Spleen (tissue), 7 donors: ENCODE measurements at regions not wholly inside any gene's neighbourhood (a gene's known extent, or its start where the extent isn't known, plus 50 kb on each side); places are given as distances from the start of the nearest gene placed in this dataset.

Source experiments
- POLR2A ChIP-seq, 3 donors: fragments of 450-650 bp; IDR thresholded peaks; one replicate each; pipeline ENCODE4 v1.5.1; 2017; ENCODE audit warnings: antibody characterized with exemption in 3 of 3, mild to moderate bottlenecking in 1 of 3
- TF ChIP-seq, protein P1 (sequence below), 11 experiments: fragments of 200-600 bp in 7 of 11; fragments of 450-650 bp in 4 of 11; sonication (generic) in 4 of 11; IDR thresholded peaks in 8 of 11; conservative IDR thresholded peaks in 3 of 11; 1 replicate in 7 of 11; 2 replicates in 4 of 11; pipeline versions ENCODE4 v1.4.0 to v1.8.0; 2016 to 2021; ENCODE audit warnings: antibody characterized with exemption in 11 of 11, inconsistent platforms in 4 of 11, mild to moderate bottlenecking in 1 of 11
- donor health status: DM: no; HTN: no; CAD: no; lungs with moderate emphysema.
- donor health status: DM: no; HTN: no; CAD: no.
- donor health status: DM: no; HTN: no; CAD: no.

DNA sequence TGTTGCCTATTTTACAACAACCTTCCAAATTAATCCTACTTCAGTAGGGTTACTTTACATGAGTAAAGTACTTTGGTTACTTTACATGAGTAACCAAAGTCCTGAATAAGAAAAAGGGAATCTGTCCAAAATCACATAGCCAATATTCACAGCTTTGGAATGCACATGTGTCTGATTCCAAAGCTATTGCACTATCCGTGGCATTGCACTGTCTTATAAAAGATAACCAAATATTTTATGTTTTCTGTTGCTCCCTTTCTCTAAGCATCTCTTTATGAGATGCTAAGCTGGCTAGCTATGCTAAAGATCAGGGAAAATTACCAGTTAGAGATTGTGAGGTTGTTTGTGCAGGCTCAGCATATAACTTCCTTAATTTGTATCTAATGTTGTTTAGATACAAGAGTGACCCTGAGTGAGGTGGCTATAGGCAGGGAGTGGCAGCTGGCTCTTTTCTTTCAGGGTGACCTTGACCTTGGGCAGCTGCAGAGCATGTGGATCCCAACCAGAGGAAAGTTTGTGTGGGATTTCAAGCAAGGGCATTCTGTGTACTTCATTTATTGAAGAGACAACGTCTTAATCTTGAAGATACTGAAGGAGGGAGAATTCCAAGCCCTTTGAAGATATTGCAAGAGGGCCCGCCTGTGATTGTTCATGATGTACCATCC is 366.1 kb upstream of the ANKRD30A start:
- TF ChIP-seq, protein P1, sequence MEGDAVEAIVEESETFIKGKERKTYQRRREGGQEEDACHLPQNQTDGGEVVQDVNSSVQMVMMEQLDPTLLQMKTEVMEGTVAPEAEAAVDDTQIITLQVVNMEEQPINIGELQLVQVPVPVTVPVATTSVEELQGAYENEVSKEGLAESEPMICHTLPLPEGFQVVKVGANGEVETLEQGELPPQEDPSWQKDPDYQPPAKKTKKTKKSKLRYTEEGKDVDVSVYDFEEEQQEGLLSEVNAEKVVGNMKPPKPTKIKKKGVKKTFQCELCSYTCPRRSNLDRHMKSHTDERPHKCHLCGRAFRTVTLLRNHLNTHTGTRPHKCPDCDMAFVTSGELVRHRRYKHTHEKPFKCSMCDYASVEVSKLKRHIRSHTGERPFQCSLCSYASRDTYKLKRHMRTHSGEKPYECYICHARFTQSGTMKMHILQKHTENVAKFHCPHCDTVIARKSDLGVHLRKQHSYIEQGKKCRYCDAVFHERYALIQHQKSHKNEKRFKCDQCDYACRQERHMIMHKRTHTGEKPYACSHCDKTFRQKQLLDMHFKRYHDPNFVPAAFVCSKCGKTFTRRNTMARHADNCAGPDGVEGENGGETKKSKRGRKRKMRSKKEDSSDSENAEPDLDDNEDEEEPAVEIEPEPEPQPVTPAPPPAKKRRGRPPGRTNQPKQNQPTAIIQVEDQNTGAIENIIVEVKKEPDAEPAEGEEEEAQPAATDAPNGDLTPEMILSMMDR (IDR thresholded peaks at IDR 0.05 in 8 of 11, conservative IDR thresholded peaks at IDR 0.05 in 3 of 11): no peak
- no peak for TF ChIP-seq POLR2A (IDR thresholded peaks at IDR 0.05)
